MCF 10A (cell line): ENCODE measurements at regions not wholly inside any gene's neighbourhood (a gene's known extent, or its start where the extent isn't known, plus 50 kb on each side); places are given as distances from the start of the nearest gene placed in this dataset.

Source experiments
- BruUV-seq: library from RNA; stranded (reverse); fragments of 400-500 nt; replicated peaks from 2 replicates; lab custom pipeline; 2021; lab: Mats Ljungman, UMichigan
- CTCF ChIA-PET: fragments of 300-600 bp; sonication (Branson Sonifier 250); formaldehyde crosslinking; extraction: SDS; loops from one replicate; lab custom pipeline; 2021; ENCODE audit warnings: antibody characterized with exemption, inconsistent platforms; lab: Yijun Ruan, JAX
- POLR2A ChIA-PET: fragments of 300-600, 350-650 bp; sonication (Branson Sonifier 250); formaldehyde crosslinking; extraction: SDS; loops from one replicate; lab custom pipeline; 2020; ENCODE audit warnings: antibody characterized with exemption, inconsistent platforms; lab: Yijun Ruan, JAX
- DNase-seq: peaks from one replicate; pipeline ENCODE4 v3.0.0-alpha.2; 2018; ENCODE audit not compliant: unreplicated experiment
- H3K27ac Mint-ChIP-seq: one replicate; pipeline ENCODE4 v1.8.0; 2022; ENCODE audit warnings: mild to moderate bottlenecking, low read depth, mixed read lengths; ENCODE audit not compliant: unreplicated experiment
- H3K27me3 Mint-ChIP-seq: one replicate; pipeline ENCODE4 v1.8.0; 2022; ENCODE audit warnings: mixed read lengths; ENCODE audit not compliant: insufficient read depth, unreplicated experiment
- H3K36me3 Mint-ChIP-seq: one replicate; pipeline ENCODE4 v1.8.0; 2022; ENCODE audit warnings: mild to moderate bottlenecking, moderate library complexity, mixed read lengths; ENCODE audit not compliant: insufficient read depth, unreplicated experiment
- H3K4me1 Mint-ChIP-seq: one replicate; pipeline ENCODE4 v1.8.0; 2022; ENCODE audit warnings: mixed read lengths; ENCODE audit not compliant: insufficient read depth, unreplicated experiment
- H3K4me3 Mint-ChIP-seq: one replicate; pipeline ENCODE4 v1.8.0; 2022; ENCODE audit warnings: mild to moderate bottlenecking, moderate library complexity, mixed read lengths; ENCODE audit not compliant: unreplicated experiment
- H3K9me3 Mint-ChIP-seq: one replicate; pipeline ENCODE4 v1.8.0; 2022; ENCODE audit warnings: mixed read lengths; ENCODE audit not compliant: unreplicated experiment
- intact Hi-C: fragments of 100-400 bp; cut with micrococcal nuclease; formaldehyde crosslinking; loops from 2 replicates; pipeline ENCODE4 v1.14.1; 2022
- TF ChIP-seq, protein P1 (sequence below): fragments of 200-600 bp; IDR thresholded peaks from one replicate; pipeline ENCODE4 v1.8.0; 2022; ENCODE audit warnings: antibody characterized with exemption, mild to moderate bottlenecking; ENCODE audit not compliant: unreplicated experiment

DNA sequence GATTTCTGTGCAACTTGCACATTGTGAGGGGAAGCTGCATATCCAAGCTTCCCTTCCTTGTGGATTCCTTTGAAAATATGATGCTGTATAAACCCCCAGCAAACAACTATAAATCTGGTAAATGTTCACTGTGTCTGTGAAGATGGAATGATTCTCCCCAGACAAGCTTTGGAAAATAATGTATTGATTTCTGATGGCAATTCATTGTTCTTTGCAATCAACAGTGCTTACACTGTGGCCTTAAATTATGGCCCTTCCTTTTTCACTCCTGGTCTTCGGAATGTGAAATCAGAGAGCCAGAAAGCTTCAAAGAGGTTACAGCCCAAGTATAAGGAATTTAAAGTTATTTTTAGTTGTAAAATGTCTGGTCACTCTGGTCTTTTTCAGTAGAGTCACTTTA lies 308.8 kb downstream of the CBLN4 start:
- BruUV-seq = no TSS peak
- no peaks in the 10 kb centered on the region for H3K27me3 Mint-ChIP-seq
- H3K36me3 Mint-ChIP-seq = no peaks in the 10 kb centered on the region
- intact Hi-C loops = no loop called here
- no peak overlapping the region for H3K27ac Mint-ChIP-seq
- ChIA-PET CTCF (no interaction called here), POLR2A (no interaction called here)
- DNase-seq = no peak
- no peak overlapping the region for H3K4me3 Mint-ChIP-seq
- peaks cover 10% of the 10 kb centered on the region for H3K9me3 Mint-ChIP-seq
- TF ChIP-seq, protein P1, sequence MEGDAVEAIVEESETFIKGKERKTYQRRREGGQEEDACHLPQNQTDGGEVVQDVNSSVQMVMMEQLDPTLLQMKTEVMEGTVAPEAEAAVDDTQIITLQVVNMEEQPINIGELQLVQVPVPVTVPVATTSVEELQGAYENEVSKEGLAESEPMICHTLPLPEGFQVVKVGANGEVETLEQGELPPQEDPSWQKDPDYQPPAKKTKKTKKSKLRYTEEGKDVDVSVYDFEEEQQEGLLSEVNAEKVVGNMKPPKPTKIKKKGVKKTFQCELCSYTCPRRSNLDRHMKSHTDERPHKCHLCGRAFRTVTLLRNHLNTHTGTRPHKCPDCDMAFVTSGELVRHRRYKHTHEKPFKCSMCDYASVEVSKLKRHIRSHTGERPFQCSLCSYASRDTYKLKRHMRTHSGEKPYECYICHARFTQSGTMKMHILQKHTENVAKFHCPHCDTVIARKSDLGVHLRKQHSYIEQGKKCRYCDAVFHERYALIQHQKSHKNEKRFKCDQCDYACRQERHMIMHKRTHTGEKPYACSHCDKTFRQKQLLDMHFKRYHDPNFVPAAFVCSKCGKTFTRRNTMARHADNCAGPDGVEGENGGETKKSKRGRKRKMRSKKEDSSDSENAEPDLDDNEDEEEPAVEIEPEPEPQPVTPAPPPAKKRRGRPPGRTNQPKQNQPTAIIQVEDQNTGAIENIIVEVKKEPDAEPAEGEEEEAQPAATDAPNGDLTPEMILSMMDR = no peak
- no peaks in the 10 kb centered on the region for H3K4me1 Mint-ChIP-seq

DNA sequence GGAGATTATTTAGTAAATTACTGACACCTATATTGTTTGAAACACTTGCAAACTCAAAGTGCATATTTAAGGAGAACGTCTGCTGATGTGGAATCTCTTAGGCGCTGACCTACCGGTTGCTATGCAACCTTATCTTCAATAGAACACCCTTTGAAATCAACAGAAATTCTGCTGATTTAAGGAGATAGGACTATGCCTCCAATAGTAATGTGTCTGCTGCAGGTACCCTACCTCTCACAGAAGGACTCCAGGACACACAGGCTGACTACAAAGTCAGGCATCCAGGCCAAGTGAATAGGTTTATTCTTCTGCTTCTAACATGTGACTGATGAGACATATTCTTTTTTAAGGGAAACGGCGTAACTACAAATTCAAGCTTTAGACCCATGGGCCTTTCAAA lies 311.7 kb downstream of the CBLN4 start:
- BruUV-seq = no TSS peak
- intact Hi-C loops = no loop called here
- H3K27ac Mint-ChIP-seq = no peak overlapping the region
- no peaks in the 10 kb centered on the region for H3K36me3 Mint-ChIP-seq
- peaks cover 5% of the 10 kb centered on the region for H3K9me3 Mint-ChIP-seq
- H3K4me3 Mint-ChIP-seq = no peak overlapping the region
- no peaks in the 10 kb centered on the region for H3K4me1 Mint-ChIP-seq
- ChIA-PET CTCF (no interaction called here), POLR2A (no interaction called here)
- TF ChIP-seq, protein P1 = no peak
- no peak for DNase-seq
- H3K27me3 Mint-ChIP-seq = no peaks in the 10 kb centered on the region

DNA sequence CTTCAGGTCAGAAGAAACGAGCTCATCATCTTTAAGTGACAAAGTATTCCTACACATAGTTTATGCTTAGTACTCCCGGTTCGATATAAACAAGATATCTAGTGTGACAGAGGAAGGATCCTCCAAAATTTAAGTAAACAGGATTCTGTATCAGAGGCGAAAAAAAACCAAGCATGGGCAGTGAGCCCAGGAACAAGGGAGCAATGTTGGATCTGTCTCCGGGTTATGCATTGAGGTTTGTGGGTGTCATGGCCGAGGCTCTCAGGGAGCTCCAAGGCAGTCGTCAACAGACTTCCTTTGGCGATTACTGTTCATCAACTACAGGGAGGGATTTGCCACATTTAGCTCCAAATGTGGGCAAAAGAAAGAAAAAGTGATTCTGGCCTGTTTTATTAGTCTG lies 319.5 kb downstream of the CBLN4 start:
- no TSS peak for BruUV-seq
- no peaks in the 10 kb centered on the region for H3K4me1 Mint-ChIP-seq
- no peak overlapping the region for H3K27ac Mint-ChIP-seq
- peaks cover 8% of the 10 kb centered on the region for H3K9me3 Mint-ChIP-seq
- no peaks in the 10 kb centered on the region for H3K27me3 Mint-ChIP-seq
- CTCF ChIA-PET = no interaction called here
- DNase-seq = no peak
- intact Hi-C loops = no loop called here
- no peak overlapping the region for H3K4me3 Mint-ChIP-seq
- POLR2A ChIA-PET = no interaction called here
- TF ChIP-seq, protein P1 = no peak
- H3K36me3 Mint-ChIP-seq = no peaks in the 10 kb centered on the region

DNA sequence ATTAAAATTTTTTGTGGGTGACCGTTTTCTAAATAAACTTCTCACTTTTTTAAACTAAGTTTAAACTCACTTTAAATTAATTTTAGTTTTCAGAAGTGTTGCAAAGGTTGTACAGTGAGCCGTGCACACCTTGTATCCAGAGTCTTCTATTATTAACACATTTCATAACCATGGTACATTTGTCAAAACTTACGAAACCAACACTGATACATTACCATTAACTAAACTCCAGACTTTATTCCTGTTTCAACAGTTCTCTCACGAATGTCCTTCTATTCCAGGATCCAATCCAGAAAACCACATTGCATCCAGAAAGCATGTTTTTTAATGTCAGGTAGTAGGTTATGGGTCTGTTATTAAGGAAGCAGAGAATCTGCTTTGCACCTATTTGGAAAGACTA lies 319.9 kb downstream of the CBLN4 start:
- no TSS peak for BruUV-seq
- CTCF ChIA-PET = no interaction called here
- intact Hi-C loops = no loop called here

More for the DNA sequence above, 319.9 kb downstream of the CBLN4 start:
- Mint-ChIP-seq H3K36me3 (peaks cover 4% of the 10 kb centered on the region), H3K4me1 (no peaks in the 10 kb centered on the region), H3K9me3 (peaks cover 8% of the 10 kb centered on the region), H3K27ac (no peak overlapping the region), H3K27me3 (no peaks in the 10 kb centered on the region), H3K4me3 (no peak overlapping the region)
- POLR2A ChIA-PET = no interaction called here
- TF ChIP-seq, protein P1 = no peak
- DNase-seq = no peak
